ENCODE measurements at regions not wholly inside any gene's neighbourhood (a gene's known extent, or its start where the extent isn't known, plus 50 kb on each side); places are given as distances from the start of the nearest gene placed in this dataset.
"Not testable (repeated sequence)": the region's sequence is repeated elsewhere in the genome, so short reads cannot be mapped to it uniquely, and the experiment has no call there.

- Histone ChIP-seq H3K36me3 (ENCODE audit: insufficient read depth, insufficient read length, low read length) (no peaks in the 10 kb centered on the region), H3K9me3 (ENCODE audit: insufficient read depth, low read length) (peaks cover 3% of the 10 kb centered on the region; the same call in 1 of the 2 replicates), H3K9ac (ENCODE audit: insufficient read length, low read depth) (no peak overlapping the region), H3K27me3 (ENCODE audit: insufficient read depth, insufficient read length) (no peaks in the 10 kb centered on the region), H3K4me3 (ENCODE audit: insufficient read length, low read depth) (no peak overlapping the region), H3K4me1 (ENCODE audit: insufficient read depth, insufficient read length) (peaks cover 2% of the 10 kb centered on the region)
- no peak for DNase-seq (ENCODE audit: low read depth, low spot score)
- TF ChIP-seq ZNF274 (IDR thresholded peaks at IDR 0.05; ENCODE audit: low read depth, low read length), result no peak
Observed at GRCh38 chr2:200194746-200195145, 111.7 kb upstream of the SPATS2L start.

GRCh38 chr2:200199005-200199404, 107.5 kb upstream of the SPATS2L start:
- TF ChIP-seq YY1 (IDR thresholded peaks at IDR 0.05; ENCODE audit: insufficient read depth, insufficient read length), result no peak
- no peak for TF ChIP-seq SUZ12 (IDR thresholded peaks at IDR 0.05; ENCODE audit: extremely low read depth, insufficient read depth, insufficient read length)
- TF ChIP-seq ZNF274 (IDR thresholded peaks at IDR 0.05; ENCODE audit: low read depth, low read length), result no peak
- no peaks in the 10 kb centered on the region for H3K27me3 ChIP-seq (ENCODE audit: insufficient read depth, insufficient read length)
- no peak overlapping the region for H3K9ac ChIP-seq (ENCODE audit: insufficient read length, low read depth)
- no peak overlapping the region for H3K4me3 ChIP-seq (ENCODE audit: insufficient read length, low read depth)
- DNase-seq (ENCODE audit: low read depth, low spot score), result no peak
- H3K4me1 ChIP-seq (ENCODE audit: insufficient read depth, insufficient read length), result peaks cover 4% of the 10 kb centered on the region
- H3K36me3 ChIP-seq (ENCODE audit: insufficient read depth, insufficient read length, low read length), result no peaks in the 10 kb centered on the region
- peaks cover 40% of the 10 kb centered on the region for H3K9me3 ChIP-seq (ENCODE audit: insufficient read depth, low read length)

GRCh38 chr2:200199576-200200263, 106.8 kb upstream of the SPATS2L start:
- Histone ChIP-seq H3K9ac (ENCODE audit: insufficient read length, low read depth) (no peak overlapping the region), H3K4me1 (ENCODE audit: insufficient read depth, insufficient read length) (peaks cover 4% of the 10 kb centered on the region), H3K27me3 (ENCODE audit: insufficient read depth, insufficient read length) (no peaks in the 10 kb centered on the region), H3K9me3 (ENCODE audit: insufficient read depth, low read length) (peaks cover 40% of the 10 kb centered on the region), H3K36me3 (ENCODE audit: insufficient read depth, insufficient read length, low read length) (no peaks in the 10 kb centered on the region), H3K4me3 (ENCODE audit: insufficient read length, low read depth) (no peak overlapping the region)
- TF ChIP-seq YY1 (IDR thresholded peaks at IDR 0.05; ENCODE audit: insufficient read depth, insufficient read length) (no peak), SUZ12 (IDR thresholded peaks at IDR 0.05; ENCODE audit: extremely low read depth, insufficient read depth, insufficient read length) (no peak), ZNF274 (IDR thresholded peaks at IDR 0.05; ENCODE audit: low read depth, low read length) (no peak)
- no peak for DNase-seq (ENCODE audit: low read depth, low spot score)

GRCh38 chr2:200201839-200202238, 104.7 kb upstream of the SPATS2L start:
- H3K4me3 ChIP-seq (ENCODE audit: insufficient read length, low read depth); H3K9ac ChIP-seq (ENCODE audit: insufficient read length, low read depth); H3K36me3 ChIP-seq (ENCODE audit: insufficient read depth, insufficient read length, low read length); DNase-seq (ENCODE audit: low read depth, low spot score); H3K27me3 ChIP-seq (ENCODE audit: insufficient read depth, insufficient read length); H3K4me1 ChIP-seq (ENCODE audit: insufficient read depth, insufficient read length): not testable (repeated sequence)
- H3K9me3 ChIP-seq (ENCODE audit: insufficient read depth, low read length), result peaks cover 45% of the 10 kb centered on the region

GRCh38 chr2:200203381-200203827, 103.1 kb upstream of the SPATS2L start:
- H3K9me3 ChIP-seq (ENCODE audit: insufficient read depth, low read length), result peaks cover 45% of the 10 kb centered on the region
- DNase-seq (ENCODE audit: low read depth, low spot score), result peak; percentile 68
- H3K27me3 ChIP-seq (ENCODE audit: insufficient read depth, insufficient read length), result no peaks in the 10 kb centered on the region
- no peaks in the 10 kb centered on the region for H3K36me3 ChIP-seq (ENCODE audit: insufficient read depth, insufficient read length, low read length)
- H3K4me1 ChIP-seq (ENCODE audit: insufficient read depth, insufficient read length), result peaks cover 4% of the 10 kb centered on the region
- TF ChIP-seq YY1 (IDR thresholded peaks at IDR 0.05; ENCODE audit: insufficient read depth, insufficient read length), result no peak
- no peak for TF ChIP-seq SUZ12 (IDR thresholded peaks at IDR 0.05; ENCODE audit: extremely low read depth, insufficient read depth, insufficient read length)
- no peak for TF ChIP-seq ZNF274 (IDR thresholded peaks at IDR 0.05; ENCODE audit: low read depth, low read length)
- no peak overlapping the region for H3K4me3 ChIP-seq (ENCODE audit: insufficient read length, low read depth)
- H3K9ac ChIP-seq (ENCODE audit: insufficient read length, low read depth), result no peak overlapping the region

- H3K27me3 ChIP-seq (ENCODE audit: insufficient read depth, insufficient read length), result no peaks in the 10 kb centered on the region
- H3K36me3 ChIP-seq (ENCODE audit: insufficient read depth, insufficient read length, low read length), result no peaks in the 10 kb centered on the region
- DNase-seq (ENCODE audit: low read depth, low spot score), result no peak
- H3K9ac ChIP-seq (ENCODE audit: insufficient read length, low read depth), result no peak overlapping the region
- H3K9me3 ChIP-seq (ENCODE audit: insufficient read depth, low read length), result peaks cover 15% of the 10 kb centered on the region
- H3K4me3 ChIP-seq (ENCODE audit: insufficient read length, low read depth), result no peak overlapping the region
- TF ChIP-seq ZNF274 (IDR thresholded peaks at IDR 0.05; ENCODE audit: low read depth, low read length) (no peak), YY1 (IDR thresholded peaks at IDR 0.05; ENCODE audit: insufficient read depth, insufficient read length) (no peak), SUZ12 (IDR thresholded peaks at IDR 0.05; ENCODE audit: extremely low read depth, insufficient read depth, insufficient read length) (no peak)
- H3K4me1 ChIP-seq (ENCODE audit: insufficient read depth, insufficient read length), result no peaks in the 10 kb centered on the region
Observed at GRCh38 chr2:200208041-200208440, 98.5 kb upstream of the SPATS2L start.

- DNase-seq (ENCODE audit: low read depth, low spot score), result no peak
- no peak overlapping the region for H3K4me3 ChIP-seq (ENCODE audit: insufficient read length, low read depth)
- no peaks in the 10 kb centered on the region for H3K4me1 ChIP-seq (ENCODE audit: insufficient read depth, insufficient read length)
- H3K27me3 ChIP-seq (ENCODE audit: insufficient read depth, insufficient read length), result no peaks in the 10 kb centered on the region
- H3K9me3 ChIP-seq (ENCODE audit: insufficient read depth, low read length), result peaks cover 5% of the 10 kb centered on the region; the same call in 1 of the 2 replicates
- no peak overlapping the region for H3K9ac ChIP-seq (ENCODE audit: insufficient read length, low read depth)
- no peaks in the 10 kb centered on the region for H3K36me3 ChIP-seq (ENCODE audit: insufficient read depth, insufficient read length, low read length)
- TF ChIP-seq YY1 (IDR thresholded peaks at IDR 0.05; ENCODE audit: insufficient read depth, insufficient read length), result no peak
- TF ChIP-seq SUZ12 (IDR thresholded peaks at IDR 0.05; ENCODE audit: extremely low read depth, insufficient read depth, insufficient read length), result no peak
- no peak for TF ChIP-seq ZNF274 (IDR thresholded peaks at IDR 0.05; ENCODE audit: low read depth, low read length)
Observed at GRCh38 chr2:200209030-200209429, 97.5 kb upstream of the SPATS2L start.
